ENCODE measurements at regions not wholly inside any gene's neighbourhood (a gene's known extent, or its start where the extent isn't known, plus 50 kb on each side); places are given as distances from the start of the nearest gene placed in this dataset.

- ATAC-seq: peak; percentile 46
- 11 to 12% methylated on average over 13 of the region's 13 CpGs for WGBS, 2 donors
- TF ChIP-seq, protein P1, sequence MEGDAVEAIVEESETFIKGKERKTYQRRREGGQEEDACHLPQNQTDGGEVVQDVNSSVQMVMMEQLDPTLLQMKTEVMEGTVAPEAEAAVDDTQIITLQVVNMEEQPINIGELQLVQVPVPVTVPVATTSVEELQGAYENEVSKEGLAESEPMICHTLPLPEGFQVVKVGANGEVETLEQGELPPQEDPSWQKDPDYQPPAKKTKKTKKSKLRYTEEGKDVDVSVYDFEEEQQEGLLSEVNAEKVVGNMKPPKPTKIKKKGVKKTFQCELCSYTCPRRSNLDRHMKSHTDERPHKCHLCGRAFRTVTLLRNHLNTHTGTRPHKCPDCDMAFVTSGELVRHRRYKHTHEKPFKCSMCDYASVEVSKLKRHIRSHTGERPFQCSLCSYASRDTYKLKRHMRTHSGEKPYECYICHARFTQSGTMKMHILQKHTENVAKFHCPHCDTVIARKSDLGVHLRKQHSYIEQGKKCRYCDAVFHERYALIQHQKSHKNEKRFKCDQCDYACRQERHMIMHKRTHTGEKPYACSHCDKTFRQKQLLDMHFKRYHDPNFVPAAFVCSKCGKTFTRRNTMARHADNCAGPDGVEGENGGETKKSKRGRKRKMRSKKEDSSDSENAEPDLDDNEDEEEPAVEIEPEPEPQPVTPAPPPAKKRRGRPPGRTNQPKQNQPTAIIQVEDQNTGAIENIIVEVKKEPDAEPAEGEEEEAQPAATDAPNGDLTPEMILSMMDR (IDR thresholded peaks at IDR 0.05): no peak
- no peak for TF ChIP-seq POLR2A (IDR thresholded peaks at IDR 0.05)
- no peak overlapping the region for H3K4me3 ChIP-seq
- no peaks in the 10 kb centered on the region for H3K36me3 ChIP-seq (replicated peaks in 1 of 2; ENCODE audit: insufficient read depth in 1 of 2, low read depth in 2 of 2)
- peak overlapping the region in 2 of 4 donors; percentile 37 to 71 for H3K27ac ChIP-seq
- H3K4me1 ChIP-seq: peaks cover 27% of the 10 kb centered on the region
- no peaks in the 10 kb centered on the region for H3K27me3 ChIP-seq
- peak in 1 of 4 donors; percentile 23 for DNase-seq
- no peaks in the 10 kb centered on the region for H3K9me3 ChIP-seq
- intact Hi-C loops (cut with DNase I): no loop called here
Observed at GRCh38 chr12:75877763-75878621, 153.6 kb downstream of the PHLDA1 start.

DNA sequence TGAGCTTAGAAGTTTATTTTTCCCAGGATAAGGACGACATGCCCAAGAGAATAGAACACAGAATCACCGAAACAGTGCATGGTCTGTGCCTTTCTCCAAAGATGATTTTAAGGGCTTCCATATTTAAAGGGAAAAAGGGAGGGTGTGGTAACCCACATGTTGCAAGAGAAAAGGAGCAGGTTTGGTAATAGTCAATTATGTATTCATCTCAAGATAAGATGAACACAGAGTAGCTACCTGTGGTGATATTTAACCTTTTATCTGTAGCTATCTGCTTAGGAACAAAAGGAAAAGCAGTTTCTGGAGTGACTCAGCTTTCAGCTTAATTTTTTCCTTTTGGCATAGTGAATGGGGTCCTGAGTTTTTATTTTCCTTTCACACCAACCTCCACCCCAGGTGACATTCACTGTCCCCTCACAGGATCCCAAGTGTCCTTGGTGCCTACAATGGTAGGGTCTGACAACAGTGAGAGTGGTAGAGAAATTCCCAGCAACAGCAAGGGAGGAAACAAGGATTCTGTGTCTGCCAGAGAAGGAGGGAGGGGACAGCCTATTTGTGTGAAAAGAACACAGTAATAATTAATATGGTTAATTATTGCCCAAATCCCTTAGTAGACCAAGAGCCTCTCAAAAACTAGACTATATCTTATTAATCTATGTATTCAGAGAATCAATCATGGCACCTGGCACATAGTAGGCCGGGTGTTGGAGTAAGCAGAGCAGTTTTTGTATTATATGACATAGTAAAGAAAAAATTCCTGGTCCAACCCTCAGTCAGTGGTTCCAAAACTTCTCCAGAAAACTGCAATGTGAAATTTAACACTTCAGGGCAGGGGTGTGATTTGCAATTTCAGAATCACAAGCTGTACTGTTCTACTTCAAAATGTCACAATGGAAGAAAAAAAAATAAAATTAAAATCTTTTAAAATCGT is 154.5 kb downstream of the PHLDA1 start:
- H3K27me3 ChIP-seq: no peaks in the 10 kb centered on the region
- no peaks in the 10 kb centered on the region for H3K9me3 ChIP-seq
- H3K27ac ChIP-seq: peak overlapping the region in 3 of 4 donors; percentile 24 to 71 (median 63)
- intact Hi-C loops (cut with DNase I): no loop called here
- TF ChIP-seq, protein P1 (IDR thresholded peaks at IDR 0.05): no peak
- no peak for TF ChIP-seq POLR2A (IDR thresholded peaks at IDR 0.05)
- no peaks in the 10 kb centered on the region for H3K36me3 ChIP-seq (replicated peaks in 1 of 2; ENCODE audit: insufficient read depth in 1 of 2, low read depth in 2 of 2)
- WGBS, 2 donors: 21 to 24% methylated on average over 4 of the region's 4 CpGs
- H3K4me3 ChIP-seq: no peak overlapping the region
- no peak for DNase-seq
- peak; percentile 70 for ATAC-seq
- H3K4me1 ChIP-seq: peaks cover 24% of the 10 kb centered on the region

DNA sequence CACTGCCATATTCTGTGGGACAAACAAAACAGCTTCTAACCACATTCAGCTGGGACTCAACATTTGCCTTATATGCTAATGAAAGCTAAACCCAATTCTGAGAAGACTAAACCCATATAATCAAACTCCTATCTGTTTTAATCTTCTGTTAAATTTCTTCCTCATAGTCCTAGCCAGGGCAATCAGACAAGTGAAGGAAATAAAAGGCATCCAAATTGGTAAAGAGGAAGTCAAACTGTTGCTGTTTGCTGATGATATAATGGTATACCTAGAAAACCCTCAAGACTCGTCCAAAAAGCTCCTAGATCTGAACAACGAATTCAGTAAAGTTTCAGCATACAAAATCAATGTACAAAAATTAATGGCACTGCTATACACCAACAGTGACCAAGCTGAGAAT is 157.1 kb downstream of the PHLDA1 start:
- DNase-seq: no peak
- intact Hi-C loops (cut with DNase I): no loop called here
- ATAC-seq: no peak
- TF ChIP-seq, protein P1 (IDR thresholded peaks at IDR 0.05): no peak
- no peak for TF ChIP-seq POLR2A (IDR thresholded peaks at IDR 0.05)
- Histone ChIP-seq H3K27me3 (no peaks in the 10 kb centered on the region), H3K9me3 (no peaks in the 10 kb centered on the region), H3K36me3 (replicated peaks in 1 of 2; ENCODE audit: insufficient read depth in 1 of 2, low read depth in 2 of 2) (no peaks in the 10 kb centered on the region), H3K4me1 (peaks cover 24% of the 10 kb centered on the region), H3K4me3 (no peak overlapping the region), H3K27ac (no peak overlapping the region)
- WGBS, 2 donors: 68 to 86% methylated on average over 2 of the region's 2 CpGs

GRCh38 chr12:75872762-75873161 is 158.8 kb downstream of the PHLDA1 start:
- Histone ChIP-seq H3K9me3 (no peaks in the 10 kb centered on the region), H3K36me3 (replicated peaks in 1 of 2; ENCODE audit: insufficient read depth in 1 of 2, low read depth in 2 of 2) (no peaks in the 10 kb centered on the region), H3K27me3 (no peaks in the 10 kb centered on the region), H3K27ac (no peak overlapping the region), H3K4me3 (no peak overlapping the region), H3K4me1 (peaks cover 15% of the 10 kb centered on the region)
- TF ChIP-seq, protein P1 (IDR thresholded peaks at IDR 0.05): no peak
- TF ChIP-seq POLR2A (IDR thresholded peaks at IDR 0.05): no peak
- intact Hi-C loops (cut with DNase I): no loop called here
- 39 to 48% methylated on average over 2 of the region's 2 CpGs for WGBS, 2 donors
- ATAC-seq (no peak), DNase-seq (no peak)

All from body of pancreas (tissue), 4 donors.